Duodenal mucosa (tissue), 2 donors: ENCODE measurements at regions not wholly inside any gene's neighbourhood (a gene's known extent, or its start where the extent isn't known, plus 50 kb on each side); places are given as distances from the start of the nearest gene placed in this dataset.

Experiments used
- H3K27ac ChIP-seq: one replicate; pipeline ENCODE4 v1.7.0; 2013; ENCODE audit warnings: low read depth, low read length
- H3K27me3 ChIP-seq, 2 donors: one replicate each; pipeline ENCODE4 v1.7.0; 2013; ENCODE audit warnings: low read length in 2 of 2, control low read depth in 1 of 2; ENCODE audit not compliant: insufficient read depth in 2 of 2, control insufficient read depth in 1 of 2
- H3K36me3 ChIP-seq, 2 donors: one replicate each; pipeline ENCODE4 v1.7.0; 2013; ENCODE audit warnings: low read length in 2 of 2, control low read depth in 1 of 2; ENCODE audit not compliant: insufficient read depth in 2 of 2, control insufficient read depth in 1 of 2
- H3K4me1 ChIP-seq, 2 donors: one replicate each; pipeline ENCODE4 v1.7.0; 2013; ENCODE audit warnings: low read length in 2 of 2, control low read depth in 1 of 2; ENCODE audit not compliant: insufficient read depth in 2 of 2, control insufficient read depth in 1 of 2
- H3K4me3 ChIP-seq, 2 donors: one replicate each; pipeline ENCODE4 v1.7.0; 2013; ENCODE audit warnings: low read length in 2 of 2, low read depth in 1 of 2
- H3K9ac ChIP-seq, 2 donors: one replicate each; pipeline ENCODE4 v1.7.0; 2013; ENCODE audit warnings: low read length in 2 of 2, low read depth in 1 of 2
- H3K9me3 ChIP-seq, 2 donors: one replicate each; pipeline ENCODE4 v1.7.0; 2013; ENCODE audit warnings: low read length in 2 of 2, control low read depth in 1 of 2; ENCODE audit not compliant: control insufficient read depth in 1 of 2

GRCh38 chr15:69587723-69588426 lies 135.3 kb downstream of the RPLP1 start:
- Histone ChIP-seq H3K4me1 (peaks cover 11 to 15% of the 10 kb centered on the region in 2 donors), H3K4me3 (no peak overlapping the region)

GRCh38 chr15:69590201-69590710 lies 137.6 kb downstream of the RPLP1 start:
- peaks cover 32 to 33% of the 10 kb centered on the region in 2 donors for H3K4me1 ChIP-seq
- no peaks in the 10 kb centered on the region for H3K27me3 ChIP-seq
- no peak overlapping the region for H3K4me3 ChIP-seq
- H3K36me3 ChIP-seq, result no peaks in the 10 kb centered on the region
- H3K9ac ChIP-seq, result no peak overlapping the region
- no peaks in the 10 kb centered on the region for H3K9me3 ChIP-seq
- no peak overlapping the region for H3K27ac ChIP-seq

More at GRCh38 chr15:69587723-69588426, 135.3 kb downstream of the RPLP1 start:
- Histone ChIP-seq H3K27ac (no peak overlapping the region), H3K27me3 (no peaks in the 10 kb centered on the region), H3K36me3 (no peaks in the 10 kb centered on the region), H3K9ac (no peak overlapping the region), H3K9me3 (no peaks in the 10 kb centered on the region)

- H3K27ac ChIP-seq, result no peak overlapping the region
- no peaks in the 10 kb centered on the region for H3K9me3 ChIP-seq
- no peaks in the 10 kb centered on the region for H3K27me3 ChIP-seq
- no peaks in the 10 kb centered on the region for H3K36me3 ChIP-seq
- peaks cover 40 to 41% of the 10 kb centered on the region in 2 donors for H3K4me1 ChIP-seq
- H3K9ac ChIP-seq, result no peak overlapping the region
- no peak overlapping the region for H3K4me3 ChIP-seq
These were observed 138.4 kb downstream of the RPLP1 start for GRCh38 chr15:69590932-69591524.

- Histone ChIP-seq H3K27ac (no peak overlapping the region), H3K36me3 (no peaks in the 10 kb centered on the region), H3K4me3 (no peak overlapping the region), H3K9me3 (no peaks in the 10 kb centered on the region), H3K9ac (no peak overlapping the region), H3K4me1 (peaks cover 44 to 45% of the 10 kb centered on the region in 2 donors), H3K27me3 (no peaks in the 10 kb centered on the region)
These were observed 139.4 kb downstream of the RPLP1 start for GRCh38 chr15:69591905-69592508.

- H3K4me1 ChIP-seq, result peaks cover 44 to 45% of the 10 kb centered on the region in 2 donors
These were observed 140.3 kb downstream of the RPLP1 start for GRCh38 chr15:69592954-69593353.

GRCh38 chr15:69593488-69593887 lies 140.9 kb downstream of the RPLP1 start:
- peaks cover 44 to 45% of the 10 kb centered on the region in 2 donors for H3K4me1 ChIP-seq
- no peaks in the 10 kb centered on the region for H3K9me3 ChIP-seq
- no peaks in the 10 kb centered on the region for H3K36me3 ChIP-seq
- peak overlapping the region in 1 of 2 donors; percentile 34 for H3K4me3 ChIP-seq
- no peak overlapping the region for H3K27ac ChIP-seq
- H3K9ac ChIP-seq, result peak overlapping the region; percentile 3 to 58
- H3K27me3 ChIP-seq, result no peaks in the 10 kb centered on the region

More at GRCh38 chr15:69592954-69593353, 140.3 kb downstream of the RPLP1 start:
- Histone ChIP-seq H3K9me3 (no peaks in the 10 kb centered on the region), H3K27me3 (no peaks in the 10 kb centered on the region), H3K27ac (no peak overlapping the region), H3K4me3 (no peak overlapping the region), H3K9ac (no peak overlapping the region), H3K36me3 (no peaks in the 10 kb centered on the region)

GRCh38 chr15:69593981-69594966 lies 141.7 kb downstream of the RPLP1 start:
- Histone ChIP-seq H3K27ac (no peak overlapping the region), H3K9me3 (no peaks in the 10 kb centered on the region), H3K4me3 (peak overlapping the region; percentile 34 to 40), H3K4me1 (peaks cover 44 to 45% of the 10 kb centered on the region in 2 donors), H3K36me3 (no peaks in the 10 kb centered on the region), H3K27me3 (no peaks in the 10 kb centered on the region), H3K9ac (peak overlapping the region; percentile 3 to 58)

- peaks cover 44 to 45% of the 10 kb centered on the region in 2 donors for H3K4me1 ChIP-seq
- H3K9me3 ChIP-seq, result no peaks in the 10 kb centered on the region
- H3K4me3 ChIP-seq, result peak overlapping the region in 1 of 2 donors; percentile 40
- H3K9ac ChIP-seq, result no peak overlapping the region
- H3K27me3 ChIP-seq, result no peaks in the 10 kb centered on the region
- no peak overlapping the region for H3K27ac ChIP-seq
- no peaks in the 10 kb centered on the region for H3K36me3 ChIP-seq
These were observed 142.6 kb downstream of the RPLP1 start for GRCh38 chr15:69595009-69595791.

GRCh38 chr15:69597061-69597592 lies 144.5 kb downstream of the RPLP1 start:
- Histone ChIP-seq H3K27ac (no peak overlapping the region), H3K27me3 (no peaks in the 10 kb centered on the region), H3K9me3 (no peaks in the 10 kb centered on the region), H3K4me3 (no peak overlapping the region), H3K36me3 (no peaks in the 10 kb centered on the region), H3K4me1 (peaks cover 35 to 40% of the 10 kb centered on the region in 2 donors), H3K9ac (no peak overlapping the region)
